ENCODE measurements at regions not wholly inside any gene's neighbourhood (a gene's known extent, or its start where the extent isn't known, plus 50 kb on each side); places are given as distances from the start of the nearest gene placed in this dataset.

GRCh38 chr3:194769020-194769643, 83.4 kb downstream of the FAM43A start:
- TF ChIP-seq, protein P1, sequence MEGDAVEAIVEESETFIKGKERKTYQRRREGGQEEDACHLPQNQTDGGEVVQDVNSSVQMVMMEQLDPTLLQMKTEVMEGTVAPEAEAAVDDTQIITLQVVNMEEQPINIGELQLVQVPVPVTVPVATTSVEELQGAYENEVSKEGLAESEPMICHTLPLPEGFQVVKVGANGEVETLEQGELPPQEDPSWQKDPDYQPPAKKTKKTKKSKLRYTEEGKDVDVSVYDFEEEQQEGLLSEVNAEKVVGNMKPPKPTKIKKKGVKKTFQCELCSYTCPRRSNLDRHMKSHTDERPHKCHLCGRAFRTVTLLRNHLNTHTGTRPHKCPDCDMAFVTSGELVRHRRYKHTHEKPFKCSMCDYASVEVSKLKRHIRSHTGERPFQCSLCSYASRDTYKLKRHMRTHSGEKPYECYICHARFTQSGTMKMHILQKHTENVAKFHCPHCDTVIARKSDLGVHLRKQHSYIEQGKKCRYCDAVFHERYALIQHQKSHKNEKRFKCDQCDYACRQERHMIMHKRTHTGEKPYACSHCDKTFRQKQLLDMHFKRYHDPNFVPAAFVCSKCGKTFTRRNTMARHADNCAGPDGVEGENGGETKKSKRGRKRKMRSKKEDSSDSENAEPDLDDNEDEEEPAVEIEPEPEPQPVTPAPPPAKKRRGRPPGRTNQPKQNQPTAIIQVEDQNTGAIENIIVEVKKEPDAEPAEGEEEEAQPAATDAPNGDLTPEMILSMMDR (IDR thresholded peaks at IDR 0.05), result no peak
- TF ChIP-seq TCF7L2 (IDR thresholded peaks at IDR 0.05; ENCODE audit: low read depth, low read length), result no peak; the same call in 1 of the 2 replicates
- peak; percentile 74; the same call in 1 of the 2 replicates for TF ChIP-seq POLR2AphosphoS5 (IDR thresholded peaks at IDR 0.05; ENCODE audit: low read depth, low read length)
- no peak for TF ChIP-seq SIN3A (IDR thresholded peaks at IDR 0.05; ENCODE audit: borderline replicate concordance, insufficient read depth, low read depth, low read length)
- TF ChIP-seq REST (IDR thresholded peaks at IDR 0.05; ENCODE audit: insufficient read depth in 1 of 2, low read depth in 2 of 2, low read length in 1 of 2), result no peak

Data from Panc1 (cell line).